GM12801 (cell line): ENCODE measurements at regions not wholly inside any gene's neighbourhood (a gene's known extent, or its start where the extent isn't known, plus 50 kb on each side); places are given as distances from the start of the nearest gene placed in this dataset.

ENCODE experiments used
- TF ChIP-seq, protein P1 (sequence below): IDR thresholded peaks from one replicate; pipeline ENCODE4 v1.5.1; 2011; ENCODE audit warnings: control low read depth; ENCODE audit not compliant: insufficient read length; ENCODE audit errors: extremely low read depth

DNA sequence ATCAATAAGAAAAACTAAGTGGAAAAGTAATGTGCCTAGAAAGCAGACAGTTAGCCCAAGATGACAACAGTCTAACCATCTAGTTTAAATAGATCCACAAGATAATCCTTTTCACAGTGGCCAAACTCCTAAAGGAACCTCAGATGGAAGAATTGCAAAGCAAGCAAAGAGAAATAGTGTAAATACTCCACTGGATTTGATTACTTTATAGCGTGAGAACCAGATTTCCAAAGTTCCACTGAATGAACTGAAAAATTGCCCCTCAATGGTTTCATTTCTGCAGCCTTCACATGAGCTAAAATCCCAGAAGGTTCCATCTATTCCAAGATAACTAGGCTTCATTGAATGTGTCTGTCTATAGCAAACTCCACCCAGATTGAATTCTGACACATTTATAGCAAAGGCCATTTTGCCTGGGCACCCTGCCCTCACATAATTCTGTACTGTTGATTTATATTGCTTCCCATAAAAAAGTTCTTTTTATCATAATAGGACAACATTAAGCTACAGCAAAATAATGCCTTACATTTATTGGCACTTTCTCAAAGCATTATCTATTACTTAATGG, 129.7 kb upstream of the THBS1 start:
- TF ChIP-seq, protein P1, sequence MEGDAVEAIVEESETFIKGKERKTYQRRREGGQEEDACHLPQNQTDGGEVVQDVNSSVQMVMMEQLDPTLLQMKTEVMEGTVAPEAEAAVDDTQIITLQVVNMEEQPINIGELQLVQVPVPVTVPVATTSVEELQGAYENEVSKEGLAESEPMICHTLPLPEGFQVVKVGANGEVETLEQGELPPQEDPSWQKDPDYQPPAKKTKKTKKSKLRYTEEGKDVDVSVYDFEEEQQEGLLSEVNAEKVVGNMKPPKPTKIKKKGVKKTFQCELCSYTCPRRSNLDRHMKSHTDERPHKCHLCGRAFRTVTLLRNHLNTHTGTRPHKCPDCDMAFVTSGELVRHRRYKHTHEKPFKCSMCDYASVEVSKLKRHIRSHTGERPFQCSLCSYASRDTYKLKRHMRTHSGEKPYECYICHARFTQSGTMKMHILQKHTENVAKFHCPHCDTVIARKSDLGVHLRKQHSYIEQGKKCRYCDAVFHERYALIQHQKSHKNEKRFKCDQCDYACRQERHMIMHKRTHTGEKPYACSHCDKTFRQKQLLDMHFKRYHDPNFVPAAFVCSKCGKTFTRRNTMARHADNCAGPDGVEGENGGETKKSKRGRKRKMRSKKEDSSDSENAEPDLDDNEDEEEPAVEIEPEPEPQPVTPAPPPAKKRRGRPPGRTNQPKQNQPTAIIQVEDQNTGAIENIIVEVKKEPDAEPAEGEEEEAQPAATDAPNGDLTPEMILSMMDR: no peak

- TF ChIP-seq, protein P1: no peak
These were observed 129.0 kb upstream of the THBS1 start for GRCh38 chr15:39451871-39452270.

DNA sequence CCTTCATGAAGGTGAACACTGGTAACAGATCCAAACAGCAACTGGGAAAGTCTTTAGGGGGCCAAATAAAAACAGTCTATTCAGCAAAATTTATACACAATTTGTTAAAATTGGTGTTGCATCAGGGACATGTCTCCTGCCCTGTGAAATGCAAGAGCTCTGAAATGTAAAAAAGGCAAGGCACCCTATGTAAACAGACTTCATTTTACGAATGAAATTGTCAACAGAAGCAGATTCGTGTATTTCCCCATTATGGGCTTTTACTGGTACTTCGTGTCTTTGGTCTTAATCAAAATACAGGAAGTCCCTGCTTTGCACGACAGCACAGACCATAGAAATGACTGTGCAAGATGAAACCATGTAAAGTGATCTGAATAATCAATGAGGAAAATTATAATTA, 127.3 kb upstream of the THBS1 start:
- TF ChIP-seq, protein P1: no peak

DNA sequence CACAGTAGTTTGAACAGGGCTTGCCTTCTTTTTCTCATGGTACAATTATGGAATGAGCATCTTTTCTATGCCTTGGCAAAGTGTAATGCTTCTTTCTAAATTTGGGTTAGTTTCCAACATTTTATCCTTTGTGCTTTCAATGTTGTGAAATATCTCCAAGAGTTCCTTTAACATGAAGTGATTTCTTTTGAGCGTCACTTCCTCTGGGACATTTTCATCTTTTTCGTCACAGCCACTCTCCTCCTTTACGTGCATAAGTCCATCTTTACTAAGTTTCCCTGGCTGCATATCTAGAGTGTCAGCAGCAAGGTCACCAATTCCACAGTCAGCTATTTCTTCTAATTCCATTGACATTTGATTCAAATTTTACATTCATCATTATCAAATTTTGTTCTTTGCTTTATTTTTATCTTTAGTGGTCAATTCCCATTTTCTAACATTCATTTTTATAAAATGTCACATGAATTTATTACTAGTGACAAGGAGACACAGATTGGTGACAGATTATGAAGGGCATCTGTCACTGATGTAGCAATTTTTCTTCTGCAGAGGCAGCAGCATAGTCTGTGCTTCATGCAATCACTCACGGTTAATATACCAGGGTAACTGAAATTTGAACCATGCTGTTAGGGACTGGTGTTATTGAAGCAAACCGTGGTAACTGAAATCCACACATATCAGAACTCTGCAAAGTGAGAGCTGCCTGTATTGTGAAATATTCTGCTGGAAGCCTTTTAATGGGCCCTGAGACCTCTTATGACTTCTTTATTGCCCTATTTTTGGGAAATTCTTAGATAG, 126.5 kb upstream of the THBS1 start:
- TF ChIP-seq, protein P1: no peak

- TF ChIP-seq, protein P1: no peak
These were observed 125.3 kb upstream of the THBS1 start for GRCh38 chr15:39455471-39455991.

- TF ChIP-seq, protein P1: no peak
These were observed 124.7 kb upstream of the THBS1 start for GRCh38 chr15:39456159-39456558.

GRCh38 chr15:39456582-39457330, 124.1 kb upstream of the THBS1 start:
- TF ChIP-seq, protein P1: no peak
